ENCODE measurements at regions not wholly inside any gene's neighbourhood (a gene's known extent, or its start where the extent isn't known, plus 50 kb on each side); places are given as distances from the start of the nearest gene placed in this dataset.

GRCh38 chr14:62056789-62057188 is 294.6 kb downstream of the SNAPC1 start:
- no peak for DNase-seq (ENCODE audit: low read depth)
- H3K4me3 ChIP-seq (ENCODE audit: low read depth, low read length): no peak overlapping the region
- TF ChIP-seq CTCF (IDR thresholded peaks at IDR 0.05; ENCODE audit: insufficient read depth, low read length): no peak

- TF ChIP-seq CTCF (IDR thresholded peaks at IDR 0.05; ENCODE audit: insufficient read depth, low read length): no peak
- no peak for DNase-seq (ENCODE audit: low read depth)
- H3K4me3 ChIP-seq (ENCODE audit: low read depth, low read length): no peak overlapping the region
Observed at GRCh38 chr14:62062645-62063044, 300.4 kb downstream of the SNAPC1 start.

GRCh38 chr14:62064751-62065323 is 302.6 kb downstream of the SNAPC1 start:
- no peak overlapping the region for H3K4me3 ChIP-seq (ENCODE audit: low read depth, low read length)
- DNase-seq (ENCODE audit: low read depth): no peak
- no peak for TF ChIP-seq CTCF (IDR thresholded peaks at IDR 0.05; ENCODE audit: insufficient read depth, low read length)

- no peak for DNase-seq (ENCODE audit: low read depth)
- H3K4me3 ChIP-seq (ENCODE audit: low read depth, low read length): no peak overlapping the region
- TF ChIP-seq CTCF (IDR thresholded peaks at IDR 0.05; ENCODE audit: insufficient read depth, low read length): no peak
Observed at GRCh38 chr14:62066304-62066703, 304.1 kb downstream of the SNAPC1 start.

GRCh38 chr14:62071039-62071438 is 308.8 kb downstream of the SNAPC1 start:
- DNase-seq (ENCODE audit: low read depth): no peak
- TF ChIP-seq CTCF (IDR thresholded peaks at IDR 0.05; ENCODE audit: insufficient read depth, low read length): no peak
- no peak overlapping the region for H3K4me3 ChIP-seq (ENCODE audit: low read depth, low read length)

GRCh38 chr14:62076368-62076767 is 314.1 kb downstream of the SNAPC1 start:
- H3K4me3 ChIP-seq (ENCODE audit: low read depth, low read length): no peak overlapping the region
- no peak for DNase-seq (ENCODE audit: low read depth)
- TF ChIP-seq CTCF (IDR thresholded peaks at IDR 0.05; ENCODE audit: insufficient read depth, low read length): no peak

Measured in fibroblast of the aortic adventitia (primary cell).